HEK293 (cell line): ENCODE measurements at regions not wholly inside any gene's neighbourhood (a gene's known extent, or its start where the extent isn't known, plus 50 kb on each side); places are given as distances from the start of the nearest gene placed in this dataset.

Experiments
- ATF2 ChIP-seq: fragments of 450-650 bp; formaldehyde crosslinking; IDR thresholded peaks from 2 replicates; pipeline ENCODE4 v1.5.1; 2016; ENCODE audit warnings: missing biosample characterization, missing genetic modification characterization, low read depth
- KLF1 ChIP-seq: fragments of 450-650 bp; formaldehyde crosslinking; IDR thresholded peaks from 2 replicates; pipeline ENCODE4 v1.5.1; 2016; ENCODE audit warnings: missing biosample characterization, missing genetic modification characterization
- SCRT2 ChIP-seq: fragments of 450-650 bp; formaldehyde crosslinking; IDR thresholded peaks from 2 replicates; pipeline ENCODE4 v1.5.1; 2016; ENCODE audit warnings: missing biosample characterization, missing genetic modification characterization
- YY2 ChIP-seq: fragments of 450-650 bp; formaldehyde crosslinking; IDR thresholded peaks from 2 replicates; pipeline ENCODE4 v1.5.1; 2016; ENCODE audit warnings: missing biosample characterization, missing genetic modification characterization
- ZBTB10 ChIP-seq: fragments of 450-650 bp; formaldehyde crosslinking; IDR thresholded peaks from 2 replicates; pipeline ENCODE4 v1.5.1; 2016; ENCODE audit warnings: missing biosample characterization, missing genetic modification characterization
- ZBTB11 ChIP-seq: fragments of 450-650 bp; formaldehyde crosslinking; conservative IDR thresholded peaks from 2 replicates; pipeline ENCODE4 v1.5.1; 2016; ENCODE audit warnings: low read depth, missing biosample characterization, missing genetic modification characterization
- ZBTB21 ChIP-seq: fragments of 450-650 bp; formaldehyde crosslinking; IDR thresholded peaks from 2 replicates; pipeline ENCODE4 v1.5.1; 2017; ENCODE audit warnings: missing biosample characterization, missing genetic modification characterization
- ZFHX2 ChIP-seq: fragments of 450-650 bp; formaldehyde crosslinking; conservative IDR thresholded peaks from 2 replicates; pipeline ENCODE4 v1.5.1; 2016; ENCODE audit warnings: missing biosample characterization, missing genetic modification characterization
- ZIC2 ChIP-seq: fragments of 450-650 bp; formaldehyde crosslinking; IDR thresholded peaks from 2 replicates; pipeline ENCODE4 v1.5.1; 2016; ENCODE audit warnings: missing biosample characterization, missing genetic modification characterization
- ZNF121 ChIP-seq: fragments of 450-650 bp; formaldehyde crosslinking; IDR thresholded peaks from 2 replicates; pipeline ENCODE4 v1.5.1; 2016; ENCODE audit warnings: missing biosample characterization, missing genetic modification characterization
- ZNF16 ChIP-seq: fragments of 450-650 bp; formaldehyde crosslinking; IDR thresholded peaks from 2 replicates; pipeline ENCODE4 v1.5.1; 2016; ENCODE audit warnings: low read depth, missing biosample characterization, missing genetic modification characterization
- ZNF169 ChIP-seq: fragments of 450-650 bp; formaldehyde crosslinking; IDR thresholded peaks from 2 replicates; pipeline ENCODE4 v1.5.1; 2016; ENCODE audit warnings: missing biosample characterization, missing genetic modification characterization
- ZNF184 ChIP-seq: fragments of 450-650 bp; IDR thresholded peaks from 2 replicates; pipeline ENCODE4 v1.5.1; 2018; ENCODE audit warnings: missing biosample characterization, mild to moderate bottlenecking, missing genetic modification characterization
- ZNF2 ChIP-seq: fragments of 450-650 bp; formaldehyde crosslinking; IDR thresholded peaks from 2 replicates; pipeline ENCODE4 v1.5.1; 2016; ENCODE audit warnings: missing biosample characterization, missing genetic modification characterization
- ZNF221 ChIP-seq: fragments of 450-650 bp; formaldehyde crosslinking; IDR thresholded peaks from 2 replicates; pipeline ENCODE4 v1.5.1; 2017; ENCODE audit warnings: missing biosample characterization, missing genetic modification characterization, borderline replicate concordance
- ZNF350 ChIP-seq: fragments of 450-650 bp; formaldehyde crosslinking; IDR thresholded peaks from 2 replicates; pipeline ENCODE4 v1.5.0; 2017; ENCODE audit warnings: missing biosample characterization, mild to moderate bottlenecking, missing genetic modification characterization
- ZNF416 ChIP-seq: fragments of 450-650 bp; formaldehyde crosslinking; IDR thresholded peaks from 2 replicates; pipeline ENCODE4 v1.5.1; 2016; ENCODE audit warnings: missing biosample characterization, missing genetic modification characterization
- ZNF501 ChIP-seq: fragments of 450-650 bp; formaldehyde crosslinking; IDR thresholded peaks from 2 replicates; pipeline ENCODE4 v1.5.1; 2016; ENCODE audit warnings: missing biosample characterization, missing genetic modification characterization
- ZNF529 ChIP-seq: fragments of 450-650 bp; formaldehyde crosslinking; IDR thresholded peaks from 2 replicates; pipeline ENCODE4 v1.5.1; 2017; ENCODE audit warnings: missing genetic modification characterization, missing biosample characterization; ENCODE audit not compliant: insufficient replicate concordance
- ZNF555 ChIP-seq: fragments of 450-650 bp; formaldehyde crosslinking; conservative IDR thresholded peaks from 2 replicates; pipeline ENCODE4 v1.5.1; 2017; ENCODE audit warnings: missing biosample characterization, mild to moderate bottlenecking, missing genetic modification characterization, inconsistent platforms
- ZNF571 ChIP-seq: fragments of 450-650 bp; formaldehyde crosslinking; IDR thresholded peaks from 2 replicates; pipeline ENCODE4 v1.5.0; 2017; ENCODE audit warnings: missing biosample characterization, missing genetic modification characterization
- ZNF596 ChIP-seq: fragments of 450-650 bp; IDR thresholded peaks from 2 replicates; pipeline ENCODE4 v1.5.0; 2018; ENCODE audit warnings: missing biosample characterization, mild to moderate bottlenecking, missing genetic modification characterization, moderate library complexity
- ZNF629 ChIP-seq: fragments of 450-650 bp; formaldehyde crosslinking; IDR thresholded peaks from 2 replicates; pipeline ENCODE4 v1.5.1; 2017; ENCODE audit warnings: missing biosample characterization, missing genetic modification characterization
- ZNF654 ChIP-seq: fragments of 450-650 bp; formaldehyde crosslinking; IDR thresholded peaks from 2 replicates; pipeline ENCODE4 v1.5.1; 2016; ENCODE audit warnings: low read depth, missing biosample characterization, missing genetic modification characterization
- ZNF658 ChIP-seq: fragments of 450-650 bp; formaldehyde crosslinking; IDR thresholded peaks from 2 replicates; pipeline ENCODE4; 2016; ENCODE audit warnings: missing biosample characterization, missing genetic modification characterization
- ZNF692 ChIP-seq: fragments of 450-650 bp; formaldehyde crosslinking; IDR thresholded peaks from 2 replicates; pipeline ENCODE4 v1.5.1; 2016; ENCODE audit warnings: missing biosample characterization, missing genetic modification characterization
- ZNF768 ChIP-seq: fragments of 450-650 bp; formaldehyde crosslinking; IDR thresholded peaks from 2 replicates; pipeline ENCODE4 v1.5.1; 2018; ENCODE audit warnings: missing biosample characterization, mild to moderate bottlenecking, missing genetic modification characterization
- ZNF791 ChIP-seq: fragments of 450-650 bp; formaldehyde crosslinking; IDR thresholded peaks from 2 replicates; pipeline ENCODE4 v1.5.1; 2016; ENCODE audit warnings: missing biosample characterization, missing genetic modification characterization
- ZNF837 ChIP-seq: fragments of 450-650 bp; formaldehyde crosslinking; IDR thresholded peaks from 2 replicates; pipeline ENCODE4 v1.5.1; 2016; ENCODE audit warnings: missing biosample characterization, missing genetic modification characterization
- ZSCAN5A ChIP-seq: fragments of 450-650 bp; formaldehyde crosslinking; IDR thresholded peaks from 2 replicates; pipeline ENCODE4 v1.5.1; 2016; ENCODE audit warnings: missing biosample characterization, missing genetic modification characterization
- ZXDB ChIP-seq: fragments of 450-650 bp; formaldehyde crosslinking; IDR thresholded peaks from 2 replicates; pipeline ENCODE4 v1.5.1; 2016; ENCODE audit warnings: missing biosample characterization, missing genetic modification characterization

- TF ChIP-seq ZNF184 (tag by site-specific recombination) (no peak), ZNF596 (tag by site-specific recombination) (no peak; the same call in 1 of the 2 replicates), ZNF501 (tag by site-specific recombination) (peak; percentile 81), ZNF121 (tag by site-specific recombination) (no peak), ZNF658 (tag by site-specific recombination) (no peak), ZNF169 (tag by site-specific recombination) (no peak), ZNF571 (tag by site-specific recombination) (no peak), ZNF529 (tag by site-specific recombination) (no peak), ZNF768 (tag by site-specific recombination) (no peak), ZNF555 (tag by site-specific recombination) (no peak), ZSCAN5A (0 out of 2 replicates have a peak, but pooled peaks have one; percentile 21), ZXDB (peak; percentile 64), ZNF654 (no peak), ZNF791 (tag by site-specific recombination) (no peak), ZFHX2 (tag by site-specific recombination) (no peak), ATF2 (tag by site-specific recombination) (no peak), ZNF221 (no peak), SCRT2 (no peak), ZNF350 (tag by site-specific recombination) (no peak), ZBTB21 (tag by site-specific recombination) (no peak), ZBTB11 (tag by site-specific recombination) (peak; percentile 84), ZNF416 (tag by site-specific recombination) (no peak), KLF1 (no peak; the same call in 1 of the 2 replicates), ZNF837 (tag by site-specific recombination) (no peak), ZNF692 (tag by site-specific recombination) (peak; percentile 53; the same call in 1 of the 2 replicates), ZNF629 (tag by site-specific recombination) (peak; percentile 50), YY2 (no peak), ZIC2 (tag by site-specific recombination) (peak; percentile 24; the same call in 1 of the 2 replicates), ZNF2 (tag by site-specific recombination) (peak; percentile 88), ZNF16 (tag by site-specific recombination) (no peak), ZBTB10 (peak; percentile 89)
Observed at GRCh38 chr6:28838634-28839442, 84.9 kb downstream of the TRIM27 start (continued).
